Subcutaneous abdominal adipose tissue (tissue), 5 donors: ENCODE measurements at regions not wholly inside any gene's neighbourhood (a gene's known extent, or its start where the extent isn't known, plus 50 kb on each side); places are given as distances from the start of the nearest gene placed in this dataset.

Source experiments
- H3K27ac ChIP-seq: one replicate; pipeline ENCODE4 v1.7.0; 2013; ENCODE audit warnings: low read depth, mild to moderate bottlenecking, inconsistent platforms, low read length, moderate library complexity
- H3K27me3 ChIP-seq, 5 donors: one replicate each; pipeline ENCODE4 v1.7.0; 2013; ENCODE audit warnings: low read length in 5 of 5, inconsistent platforms in 1 of 5; ENCODE audit not compliant: control insufficient read depth in 5 of 5, insufficient read depth in 4 of 5
- H3K36me3 ChIP-seq, 5 donors: one replicate each; pipeline ENCODE4 v1.7.0; 2013; ENCODE audit warnings: low read length in 5 of 5; ENCODE audit not compliant: control insufficient read depth in 5 of 5, insufficient read depth in 5 of 5
- H3K4me1 ChIP-seq, 5 donors: one replicate each; pipeline ENCODE4 v1.7.0; 2013; ENCODE audit warnings: low read length in 5 of 5, mild to moderate bottlenecking in 3 of 5, moderate library complexity in 1 of 5; ENCODE audit not compliant: control insufficient read depth in 5 of 5, insufficient read depth in 5 of 5
- H3K4me3 ChIP-seq, 5 donors: one replicate each; pipeline ENCODE4 v1.7.0; 2013; ENCODE audit warnings: low read length in 5 of 5, low read depth in 1 of 5
- H3K9ac ChIP-seq, 5 donors: one replicate each; pipeline ENCODE4 v1.7.0; 2013; ENCODE audit warnings: low read length in 5 of 5, mild to moderate bottlenecking in 4 of 5, moderate library complexity in 3 of 5
- H3K9me3 ChIP-seq, 5 donors: one replicate each; pipeline ENCODE4 v1.7.0; 2013; ENCODE audit warnings: low read length in 5 of 5; ENCODE audit not compliant: control insufficient read depth in 5 of 5
- donor health status: healthy.
- donor health status: healthy.
- donor health status: healthy.
- donor health status: healthy.
- donor health status: healthy.

DNA sequence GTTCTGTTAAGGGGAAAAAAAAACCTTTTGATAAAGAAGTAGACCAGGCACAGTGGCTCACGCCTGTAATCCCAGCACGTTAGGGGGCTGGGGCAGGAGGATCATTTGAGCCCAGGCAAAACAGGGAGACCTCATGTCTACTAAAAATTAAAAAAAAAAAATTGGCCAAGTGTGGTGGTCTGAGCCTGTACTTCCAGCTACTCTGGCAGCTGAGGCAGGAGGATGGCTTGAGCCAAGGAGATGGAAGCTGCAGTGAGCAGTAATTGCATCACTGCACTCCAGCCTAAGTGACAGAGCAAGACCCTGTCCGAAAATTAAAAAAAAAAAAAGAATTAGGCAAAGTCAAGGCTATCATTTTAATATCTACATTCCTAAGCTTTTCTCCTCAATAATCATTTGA lies 124.8 kb upstream of the CPM start:
- no peak overlapping the region for H3K4me3 ChIP-seq
- no peak overlapping the region for H3K27ac ChIP-seq
- no peaks in the 10 kb centered on the region for H3K27me3 ChIP-seq
- H3K9ac ChIP-seq, result no peak overlapping the region
- peaks cover 3 to 35% (median 14%) of the 10 kb centered on the region in 5 donors for H3K4me1 ChIP-seq
- H3K9me3 ChIP-seq, result no peaks in the 10 kb centered on the region
- no peaks in the 10 kb centered on the region for H3K36me3 ChIP-seq

DNA sequence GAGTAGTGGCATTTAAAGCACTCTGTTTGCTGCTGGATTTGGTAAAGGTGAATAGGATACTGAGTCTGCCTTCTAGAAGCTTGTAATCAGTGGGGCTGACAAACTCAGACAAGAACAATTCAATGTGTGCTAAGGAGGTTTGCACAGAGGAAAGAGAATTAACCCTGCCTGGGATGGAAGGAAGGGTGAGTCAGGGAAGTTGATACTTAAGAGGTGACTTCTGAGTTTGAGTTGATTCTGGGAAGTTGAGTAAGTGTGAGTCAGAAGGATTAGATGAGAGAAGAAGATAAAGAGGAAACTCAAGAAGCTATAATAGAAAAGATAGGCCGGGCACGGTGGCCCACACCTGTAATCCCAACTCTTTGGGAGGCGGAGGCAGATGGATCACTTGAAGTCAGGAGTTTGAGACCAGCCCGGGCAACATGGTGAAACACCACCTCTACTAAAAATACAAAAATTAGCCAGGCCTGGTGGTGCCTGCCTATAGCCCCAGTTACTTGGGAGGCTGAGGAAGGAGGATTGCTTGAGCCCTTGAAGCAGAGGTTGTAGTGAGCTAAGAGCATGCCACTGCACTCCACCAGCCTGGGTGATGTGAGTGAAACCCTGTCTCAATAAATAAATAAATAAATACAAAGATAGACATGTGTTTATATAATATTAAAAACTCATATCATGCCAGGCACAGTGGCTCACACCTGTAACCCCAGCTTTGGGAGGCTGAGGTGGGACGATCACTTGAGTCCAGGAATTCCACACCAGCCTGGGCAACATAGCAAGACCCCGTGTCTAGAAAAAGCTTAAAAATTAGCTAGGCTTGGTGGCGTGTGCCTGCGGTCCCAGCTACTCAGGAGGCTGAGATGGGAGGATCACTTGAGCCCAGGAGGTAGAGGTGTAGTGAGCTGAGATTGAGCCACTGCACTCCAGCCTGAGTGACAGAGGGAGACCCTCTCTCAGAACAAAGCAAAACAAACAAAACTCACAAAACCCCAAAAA lies 126.8 kb upstream of the CPM start:
- Histone ChIP-seq H3K9ac (no peak overlapping the region), H3K27me3 (no peaks in the 10 kb centered on the region)

GRCh38 chr12:69061574-69061973 lies 128.6 kb upstream of the CPM start:
- Histone ChIP-seq H3K9me3 (no peaks in the 10 kb centered on the region), H3K27me3 (no peaks in the 10 kb centered on the region), H3K27ac (no peak overlapping the region), H3K4me1 (peaks cover 0 to 22% (median 19%) of the 10 kb centered on the region in 5 donors), H3K9ac (no peak overlapping the region), H3K4me3 (no peak overlapping the region), H3K36me3 (no peaks in the 10 kb centered on the region)

More for the DNA sequence above, 126.8 kb upstream of the CPM start:
- no peak overlapping the region for H3K27ac ChIP-seq
- H3K4me3 ChIP-seq, result no peak overlapping the region
- no peaks in the 10 kb centered on the region for H3K9me3 ChIP-seq
- peaks cover 3 to 37% (median 19%) of the 10 kb centered on the region in 5 donors for H3K4me1 ChIP-seq
- H3K36me3 ChIP-seq, result no peaks in the 10 kb centered on the region

GRCh38 chr12:69062621-69063237 lies 129.8 kb upstream of the CPM start:
- H3K36me3 ChIP-seq, result no peaks in the 10 kb centered on the region
- no peaks in the 10 kb centered on the region for H3K27me3 ChIP-seq
- H3K4me3 ChIP-seq, result no peak overlapping the region
- peaks cover 0 to 23% (median 16%) of the 10 kb centered on the region in 5 donors for H3K4me1 ChIP-seq
- peak overlapping the region in 1 of 5 donors; percentile 7 for H3K9ac ChIP-seq
- H3K27ac ChIP-seq, result peak overlapping the region; percentile 57
- no peaks in the 10 kb centered on the region for H3K9me3 ChIP-seq

GRCh38 chr12:69064734-69065443 lies 131.9 kb upstream of the CPM start:
- H3K27me3 ChIP-seq, result no peaks in the 10 kb centered on the region
- H3K4me3 ChIP-seq, result no peak overlapping the region
- no peaks in the 10 kb centered on the region for H3K36me3 ChIP-seq
- no peak overlapping the region for H3K27ac ChIP-seq
- H3K4me1 ChIP-seq, result peaks cover 0 to 23% (median 14%) of the 10 kb centered on the region in 5 donors
- no peak overlapping the region for H3K9ac ChIP-seq
- no peaks in the 10 kb centered on the region for H3K9me3 ChIP-seq

- no peak overlapping the region for H3K9ac ChIP-seq
- no peak overlapping the region for H3K27ac ChIP-seq
- H3K27me3 ChIP-seq, result no peaks in the 10 kb centered on the region
- H3K9me3 ChIP-seq, result no peaks in the 10 kb centered on the region
- peaks cover 0 to 31% (median 17%) of the 10 kb centered on the region in 5 donors for H3K4me1 ChIP-seq
- H3K36me3 ChIP-seq, result no peaks in the 10 kb centered on the region
- H3K4me3 ChIP-seq, result no peak overlapping the region
These were observed 132.8 kb upstream of the CPM start for GRCh38 chr12:69065775-69066174.

GRCh38 chr12:69066492-69067373 lies 133.8 kb upstream of the CPM start:
- no peak overlapping the region for H3K9ac ChIP-seq
- H3K27ac ChIP-seq, result no peak overlapping the region
- H3K36me3 ChIP-seq, result no peaks in the 10 kb centered on the region
- H3K9me3 ChIP-seq, result no peaks in the 10 kb centered on the region
- H3K4me3 ChIP-seq, result no peak overlapping the region
- no peaks in the 10 kb centered on the region for H3K27me3 ChIP-seq
- H3K4me1 ChIP-seq, result peaks cover 0 to 29% (median 18%) of the 10 kb centered on the region in 5 donors

GRCh38 chr12:69067713-69068112 lies 134.7 kb upstream of the CPM start:
- Histone ChIP-seq H3K9ac (no peak overlapping the region), H3K9me3 (no peaks in the 10 kb centered on the region), H3K27me3 (no peaks in the 10 kb centered on the region), H3K36me3 (no peaks in the 10 kb centered on the region), H3K27ac (no peak overlapping the region), H3K4me3 (no peak overlapping the region), H3K4me1 (peaks cover 0 to 23% (median 13%) of the 10 kb centered on the region in 5 donors)

DNA sequence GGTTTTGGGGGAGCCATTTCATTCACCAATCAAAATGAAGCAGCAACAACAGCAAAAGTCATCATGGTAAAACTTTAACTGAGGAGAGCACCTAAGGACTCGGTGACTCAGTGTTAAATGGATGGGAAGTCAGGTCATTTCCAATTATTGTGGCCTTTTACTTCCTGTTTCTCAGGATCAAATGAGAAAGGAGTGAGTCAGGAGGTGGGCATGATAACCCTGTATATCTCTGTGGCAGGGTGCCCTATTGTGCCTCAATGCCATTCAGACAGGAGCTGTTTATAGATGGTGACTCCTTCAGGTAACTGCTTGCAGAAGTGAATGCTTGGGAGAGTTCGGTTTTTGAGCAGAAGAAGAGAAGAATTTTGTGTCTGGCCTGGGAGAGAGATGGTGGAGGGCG lies 135.5 kb upstream of the CPM start:
- Histone ChIP-seq H3K9ac (no peak overlapping the region), H3K27me3 (no peaks in the 10 kb centered on the region), H3K9me3 (no peaks in the 10 kb centered on the region), H3K36me3 (no peaks in the 10 kb centered on the region), H3K4me3 (no peak overlapping the region), H3K27ac (no peak overlapping the region), H3K4me1 (peaks cover 0 to 19% (median 9%) of the 10 kb centered on the region in 5 donors)
